ENCODE measurements at regions not wholly inside any gene's neighbourhood (a gene's known extent, or its start where the extent isn't known, plus 50 kb on each side); places are given as distances from the start of the nearest gene placed in this dataset.

DNA sequence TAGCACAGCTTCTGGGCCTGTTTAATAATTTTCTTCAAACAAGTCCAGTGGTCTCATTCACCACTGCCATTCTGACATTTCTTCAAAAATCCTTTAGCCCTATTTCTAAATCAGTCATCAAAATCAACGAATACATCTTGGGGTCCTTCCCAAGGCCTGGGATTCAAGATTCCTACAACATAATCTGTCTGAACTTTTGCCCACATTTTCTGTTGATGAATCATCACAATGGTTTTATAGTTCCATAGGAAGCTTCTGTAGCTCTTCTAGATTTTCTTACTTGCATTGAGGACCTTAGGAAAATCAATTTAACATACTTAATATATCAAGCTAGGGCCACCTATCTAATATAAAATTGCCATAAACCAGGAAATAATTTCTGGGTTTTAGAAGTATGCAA is 811.8 kb upstream of the ACVR2A start:
- in situ Hi-C loops (cut with HindIII; ENCODE audit: low pct_unique_long_range_greater_than_20kb, low sequenced_read_pairs) (no loop called here), intact Hi-C loops (cut with micrococcal nuclease; ENCODE audit: unreplicated experiment) (no loop called here)
- no peaks in the 10 kb centered on the region for H3K9me3 ChIP-seq (ENCODE audit: control insufficient read depth, insufficient read depth, low read depth, low read length)
- no peaks in the 10 kb centered on the region for H3K4me1 ChIP-seq (ENCODE audit: control insufficient read depth, insufficient read depth, low read length)
- no peak for TF ChIP-seq SIN3A (IDR thresholded peaks at IDR 0.05; ENCODE audit: borderline replicate concordance, insufficient read depth, low read depth, low read length)
- no peak overlapping the region for H3K4me3 ChIP-seq (ENCODE audit: low read depth in 2 of 2, low read length in 2 of 2)
- no peak for DNase-seq (ENCODE audit: low read depth, low spot score)
- ATAC-seq = no peak
- no peak overlapping the region for H3K27ac ChIP-seq (ENCODE audit: low read length)
- no peaks in the 10 kb centered on the region for H3K36me3 ChIP-seq (ENCODE audit: control insufficient read depth, insufficient read depth, low read length)
- ChIA-PET CTCF (no interaction called here), POLR2A (no interaction called here)
- H3K27me3 ChIP-seq (ENCODE audit: control insufficient read depth, insufficient read depth, low read length) = no peaks in the 10 kb centered on the region
- BruUV-seq (replicated peaks) = no TSS peak

DNA sequence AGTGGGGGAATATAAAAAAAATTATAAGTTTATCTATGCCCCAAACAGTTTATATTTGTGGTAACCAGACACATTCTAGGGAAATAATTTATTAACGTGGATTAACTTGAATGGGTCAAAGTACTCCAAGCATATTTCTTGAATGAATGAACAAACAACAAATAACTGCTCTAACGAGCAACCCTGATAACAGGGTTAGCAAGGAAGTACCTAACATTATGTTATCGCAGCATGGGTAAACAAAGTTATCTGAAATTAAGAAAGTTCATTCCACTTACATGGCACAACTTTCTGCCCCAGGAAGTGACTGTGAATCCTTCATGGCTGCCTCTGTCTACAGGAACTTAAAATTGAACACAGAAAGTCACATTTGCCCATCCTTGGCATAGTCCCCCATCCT is 812.9 kb upstream of the ACVR2A start:
- in situ Hi-C loops (cut with HindIII; ENCODE audit: low pct_unique_long_range_greater_than_20kb, low sequenced_read_pairs) (no loop called here), intact Hi-C loops (cut with micrococcal nuclease; ENCODE audit: unreplicated experiment) (no loop called here)
- DNase-seq (ENCODE audit: low read depth, low spot score) (no peak), ATAC-seq (no peak)
- no peak overlapping the region for H3K4me3 ChIP-seq (ENCODE audit: low read depth in 2 of 2, low read length in 2 of 2)
- TF ChIP-seq POLR2AphosphoS5 (IDR thresholded peaks at IDR 0.05; ENCODE audit: low read depth, low read length) = no peak
- H3K27me3 ChIP-seq (ENCODE audit: control insufficient read depth, insufficient read depth, low read length) = no peaks in the 10 kb centered on the region
- no peaks in the 10 kb centered on the region for H3K9me3 ChIP-seq (ENCODE audit: control insufficient read depth, insufficient read depth, low read depth, low read length)
- ChIA-PET CTCF (no interaction called here), POLR2A (no interaction called here)
- no TSS peak for BruUV-seq (replicated peaks)
- H3K27ac ChIP-seq (ENCODE audit: low read length) = no peak overlapping the region
- H3K36me3 ChIP-seq (ENCODE audit: control insufficient read depth, insufficient read depth, low read length) = no peaks in the 10 kb centered on the region
- H3K4me1 ChIP-seq (ENCODE audit: control insufficient read depth, insufficient read depth, low read length) = no peaks in the 10 kb centered on the region

DNA sequence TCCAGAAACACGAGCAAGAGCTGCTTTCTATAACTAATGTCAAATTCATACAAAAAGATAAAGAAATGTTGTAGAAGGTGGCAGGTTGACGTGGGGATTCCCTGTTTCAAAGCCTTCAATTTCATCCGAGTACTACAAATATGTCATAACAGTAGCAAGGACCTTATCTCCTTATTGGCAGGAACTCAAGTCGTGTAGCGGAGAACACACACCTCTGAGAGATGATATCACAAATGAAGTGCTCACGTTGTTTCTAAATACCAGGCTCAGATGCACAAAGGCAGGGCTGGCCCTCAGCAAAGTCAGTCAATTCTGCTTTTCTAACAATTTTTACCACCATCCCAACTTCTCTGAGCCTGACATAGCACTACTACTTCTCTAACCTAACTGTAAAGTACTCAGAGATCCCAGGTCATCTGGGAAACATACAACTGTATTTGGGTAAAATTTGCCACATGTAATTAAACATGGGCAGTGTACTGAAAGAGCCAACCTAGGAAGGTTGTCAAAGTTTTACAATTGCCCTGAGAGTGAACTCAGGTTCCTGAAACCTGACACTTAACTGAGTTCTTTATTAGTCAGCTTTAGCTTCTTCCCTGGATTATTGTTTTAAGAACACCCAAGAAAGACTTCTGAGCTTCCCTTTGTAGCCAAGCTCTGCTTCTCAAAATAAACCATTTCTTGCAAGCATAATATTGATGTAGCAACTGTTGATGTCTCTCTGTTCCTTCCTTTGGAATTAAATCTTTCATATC is 813.7 kb upstream of the ACVR2A start:
- no peak overlapping the region for H3K27ac ChIP-seq (ENCODE audit: low read length)
- ChIA-PET POLR2A (no interaction called here), CTCF (no interaction called here)
- H3K27me3 ChIP-seq (ENCODE audit: control insufficient read depth, insufficient read depth, low read length) = no peaks in the 10 kb centered on the region
- no peaks in the 10 kb centered on the region for H3K9me3 ChIP-seq (ENCODE audit: control insufficient read depth, insufficient read depth, low read depth, low read length)
- BruUV-seq (replicated peaks) = no TSS peak
- intact Hi-C loops (cut with micrococcal nuclease; ENCODE audit: unreplicated experiment) (no loop called here), in situ Hi-C loops (cut with HindIII; ENCODE audit: low pct_unique_long_range_greater_than_20kb, low sequenced_read_pairs) (no loop called here)
- no peaks in the 10 kb centered on the region for H3K4me1 ChIP-seq (ENCODE audit: control insufficient read depth, insufficient read depth, low read length)
- H3K36me3 ChIP-seq (ENCODE audit: control insufficient read depth, insufficient read depth, low read length) = no peaks in the 10 kb centered on the region
- ATAC-seq (no peak), DNase-seq (ENCODE audit: low read depth, low spot score) (no peak)
- H3K4me3 ChIP-seq (ENCODE audit: low read depth in 2 of 2, low read length in 2 of 2) = no peak overlapping the region
- TF ChIP-seq POLR2AphosphoS5 (IDR thresholded peaks at IDR 0.05; ENCODE audit: low read depth, low read length) = no peak

DNA sequence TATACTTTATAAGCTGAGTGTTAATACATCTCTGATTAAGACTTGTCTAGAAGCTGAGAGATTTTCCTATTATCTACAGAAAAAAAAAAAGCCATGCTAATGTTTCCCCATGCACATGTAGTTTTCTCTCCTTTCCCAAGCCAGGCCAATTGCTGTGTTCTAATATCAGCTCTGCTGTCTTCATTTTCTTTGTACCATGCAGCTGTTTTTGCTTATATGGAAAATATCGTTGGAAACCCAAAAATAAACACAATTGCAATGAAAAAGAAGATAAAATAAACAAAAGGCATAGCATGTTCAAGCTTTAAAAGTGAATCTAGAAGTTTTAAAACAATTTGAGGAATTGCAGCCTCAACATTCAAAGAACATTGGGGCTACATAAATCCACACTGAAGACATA is 817.4 kb upstream of the ACVR2A start:
- CTCF ChIA-PET = no interaction called here

More for the DNA sequence above, 817.4 kb upstream of the ACVR2A start:
- in situ Hi-C loops (cut with HindIII; ENCODE audit: low pct_unique_long_range_greater_than_20kb, low sequenced_read_pairs) (no loop called here), intact Hi-C loops (cut with micrococcal nuclease; ENCODE audit: unreplicated experiment) (no loop called here)
- H3K9me3 ChIP-seq (ENCODE audit: control insufficient read depth, insufficient read depth, low read depth, low read length) = no peaks in the 10 kb centered on the region
- H3K36me3 ChIP-seq (ENCODE audit: control insufficient read depth, insufficient read depth, low read length) = no peaks in the 10 kb centered on the region
- DNase-seq (ENCODE audit: low read depth, low spot score) = no peak
- H3K4me3 ChIP-seq (ENCODE audit: low read depth in 2 of 2, low read length in 2 of 2) = no peak overlapping the region
- ATAC-seq = no peak
- H3K27me3 ChIP-seq (ENCODE audit: control insufficient read depth, insufficient read depth, low read length) = no peaks in the 10 kb centered on the region
- TF ChIP-seq, protein P1, sequence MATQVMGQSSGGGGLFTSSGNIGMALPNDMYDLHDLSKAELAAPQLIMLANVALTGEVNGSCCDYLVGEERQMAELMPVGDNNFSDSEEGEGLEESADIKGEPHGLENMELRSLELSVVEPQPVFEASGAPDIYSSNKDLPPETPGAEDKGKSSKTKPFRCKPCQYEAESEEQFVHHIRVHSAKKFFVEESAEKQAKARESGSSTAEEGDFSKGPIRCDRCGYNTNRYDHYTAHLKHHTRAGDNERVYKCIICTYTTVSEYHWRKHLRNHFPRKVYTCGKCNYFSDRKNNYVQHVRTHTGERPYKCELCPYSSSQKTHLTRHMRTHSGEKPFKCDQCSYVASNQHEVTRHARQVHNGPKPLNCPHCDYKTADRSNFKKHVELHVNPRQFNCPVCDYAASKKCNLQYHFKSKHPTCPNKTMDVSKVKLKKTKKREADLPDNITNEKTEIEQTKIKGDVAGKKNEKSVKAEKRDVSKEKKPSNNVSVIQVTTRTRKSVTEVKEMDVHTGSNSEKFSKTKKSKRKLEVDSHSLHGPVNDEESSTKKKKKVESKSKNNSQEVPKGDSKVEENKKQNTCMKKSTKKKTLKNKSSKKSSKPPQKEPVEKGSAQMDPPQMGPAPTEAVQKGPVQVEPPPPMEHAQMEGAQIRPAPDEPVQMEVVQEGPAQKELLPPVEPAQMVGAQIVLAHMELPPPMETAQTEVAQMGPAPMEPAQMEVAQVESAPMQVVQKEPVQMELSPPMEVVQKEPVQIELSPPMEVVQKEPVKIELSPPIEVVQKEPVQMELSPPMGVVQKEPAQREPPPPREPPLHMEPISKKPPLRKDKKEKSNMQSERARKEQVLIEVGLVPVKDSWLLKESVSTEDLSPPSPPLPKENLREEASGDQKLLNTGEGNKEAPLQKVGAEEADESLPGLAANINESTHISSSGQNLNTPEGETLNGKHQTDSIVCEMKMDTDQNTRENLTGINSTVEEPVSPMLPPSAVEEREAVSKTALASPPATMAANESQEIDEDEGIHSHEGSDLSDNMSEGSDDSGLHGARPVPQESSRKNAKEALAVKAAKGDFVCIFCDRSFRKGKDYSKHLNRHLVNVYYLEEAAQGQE (IDR thresholded peaks at IDR 0.05; ENCODE audit: insufficient read depth in 1 of 2, low read depth in 2 of 2, low read length in 1 of 2) = no peak
- no peak for TF ChIP-seq POLR2AphosphoS5 (IDR thresholded peaks at IDR 0.05; ENCODE audit: low read depth, low read length)
- no peak for TF ChIP-seq SIN3A (IDR thresholded peaks at IDR 0.05; ENCODE audit: borderline replicate concordance, insufficient read depth, low read depth, low read length)
- no peak for TF ChIP-seq TCF7L2 (IDR thresholded peaks at IDR 0.05; ENCODE audit: low read depth, low read length)
- TF ChIP-seq, protein P2, sequence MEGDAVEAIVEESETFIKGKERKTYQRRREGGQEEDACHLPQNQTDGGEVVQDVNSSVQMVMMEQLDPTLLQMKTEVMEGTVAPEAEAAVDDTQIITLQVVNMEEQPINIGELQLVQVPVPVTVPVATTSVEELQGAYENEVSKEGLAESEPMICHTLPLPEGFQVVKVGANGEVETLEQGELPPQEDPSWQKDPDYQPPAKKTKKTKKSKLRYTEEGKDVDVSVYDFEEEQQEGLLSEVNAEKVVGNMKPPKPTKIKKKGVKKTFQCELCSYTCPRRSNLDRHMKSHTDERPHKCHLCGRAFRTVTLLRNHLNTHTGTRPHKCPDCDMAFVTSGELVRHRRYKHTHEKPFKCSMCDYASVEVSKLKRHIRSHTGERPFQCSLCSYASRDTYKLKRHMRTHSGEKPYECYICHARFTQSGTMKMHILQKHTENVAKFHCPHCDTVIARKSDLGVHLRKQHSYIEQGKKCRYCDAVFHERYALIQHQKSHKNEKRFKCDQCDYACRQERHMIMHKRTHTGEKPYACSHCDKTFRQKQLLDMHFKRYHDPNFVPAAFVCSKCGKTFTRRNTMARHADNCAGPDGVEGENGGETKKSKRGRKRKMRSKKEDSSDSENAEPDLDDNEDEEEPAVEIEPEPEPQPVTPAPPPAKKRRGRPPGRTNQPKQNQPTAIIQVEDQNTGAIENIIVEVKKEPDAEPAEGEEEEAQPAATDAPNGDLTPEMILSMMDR (IDR thresholded peaks at IDR 0.05) = no peak
- BruUV-seq (replicated peaks) = no TSS peak
- no peaks in the 10 kb centered on the region for H3K4me1 ChIP-seq (ENCODE audit: control insufficient read depth, insufficient read depth, low read length)
- POLR2A ChIA-PET = no interaction called here
- H3K27ac ChIP-seq (ENCODE audit: low read length) = no peak overlapping the region
